MCF 10A (cell line): ENCODE measurements at regions not wholly inside any gene's neighbourhood (a gene's known extent, or its start where the extent isn't known, plus 50 kb on each side); places are given as distances from the start of the nearest gene placed in this dataset.

Experiments
- BruUV-seq: library from RNA; stranded (reverse); fragments of 400-500 nt; replicated peaks from 2 replicates; lab custom pipeline; 2021; lab: Mats Ljungman, UMichigan
- CTCF ChIA-PET: fragments of 300-600 bp; sonication (Branson Sonifier 250); formaldehyde crosslinking; extraction: SDS; loops from one replicate; lab custom pipeline; 2021; ENCODE audit warnings: antibody characterized with exemption, inconsistent platforms; lab: Yijun Ruan, JAX
- POLR2A ChIA-PET: fragments of 300-600, 350-650 bp; sonication (Branson Sonifier 250); formaldehyde crosslinking; extraction: SDS; loops from one replicate; lab custom pipeline; 2020; ENCODE audit warnings: antibody characterized with exemption, inconsistent platforms; lab: Yijun Ruan, JAX
- DNase-seq: peaks from one replicate; pipeline ENCODE4 v3.0.0-alpha.2; 2018; ENCODE audit not compliant: unreplicated experiment
- H3K27ac Mint-ChIP-seq: one replicate; pipeline ENCODE4 v1.8.0; 2022; ENCODE audit warnings: mild to moderate bottlenecking, low read depth, mixed read lengths; ENCODE audit not compliant: unreplicated experiment
- H3K27me3 Mint-ChIP-seq: one replicate; pipeline ENCODE4 v1.8.0; 2022; ENCODE audit warnings: mixed read lengths; ENCODE audit not compliant: insufficient read depth, unreplicated experiment
- H3K36me3 Mint-ChIP-seq: one replicate; pipeline ENCODE4 v1.8.0; 2022; ENCODE audit warnings: mild to moderate bottlenecking, moderate library complexity, mixed read lengths; ENCODE audit not compliant: insufficient read depth, unreplicated experiment
- H3K4me1 Mint-ChIP-seq: one replicate; pipeline ENCODE4 v1.8.0; 2022; ENCODE audit warnings: mixed read lengths; ENCODE audit not compliant: insufficient read depth, unreplicated experiment
- H3K4me3 Mint-ChIP-seq: one replicate; pipeline ENCODE4 v1.8.0; 2022; ENCODE audit warnings: mild to moderate bottlenecking, moderate library complexity, mixed read lengths; ENCODE audit not compliant: unreplicated experiment
- H3K9me3 Mint-ChIP-seq: one replicate; pipeline ENCODE4 v1.8.0; 2022; ENCODE audit warnings: mixed read lengths; ENCODE audit not compliant: unreplicated experiment
- intact Hi-C: fragments of 100-400 bp; cut with micrococcal nuclease; formaldehyde crosslinking; loops from 2 replicates; pipeline ENCODE4 v1.14.1; 2022
- TF ChIP-seq, protein P1 (sequence below): fragments of 200-600 bp; IDR thresholded peaks from one replicate; pipeline ENCODE4 v1.8.0; 2022; ENCODE audit warnings: antibody characterized with exemption, mild to moderate bottlenecking; ENCODE audit not compliant: unreplicated experiment

DNA sequence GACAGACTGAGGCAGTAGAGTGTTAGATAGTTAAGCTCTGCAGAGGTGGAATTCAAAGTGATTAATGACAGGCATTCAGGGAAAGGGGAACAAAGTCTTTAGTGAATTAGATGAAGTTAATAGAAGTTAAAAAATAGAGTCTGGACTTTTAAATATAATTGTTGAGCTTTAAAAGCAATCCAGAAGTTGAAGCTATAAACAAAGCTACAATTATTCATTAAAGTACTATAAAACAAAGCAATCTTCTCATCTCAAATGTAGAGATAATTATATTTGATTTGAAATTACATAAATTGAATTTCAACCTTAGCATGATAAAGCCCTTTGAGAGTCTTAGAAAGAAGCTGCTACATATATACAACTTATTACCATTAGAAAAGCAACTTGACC is 710.6 kb downstream of the MRPL39 start:
- no peaks in the 10 kb centered on the region for H3K27me3 Mint-ChIP-seq
- H3K9me3 Mint-ChIP-seq = no peaks in the 10 kb centered on the region
- no peak overlapping the region for H3K27ac Mint-ChIP-seq
- intact Hi-C loops = loop anchor here (1.0 kb wide), 3 partner anchors 143 to 490 kb away; no protein-coding TSS in a partner anchor
- POLR2A ChIA-PET = interaction anchor here (0.6 kb wide), 1 partner anchor 200 kb away, joined by 4 read pairs; no protein-coding TSS in a partner anchor
- H3K4me1 Mint-ChIP-seq = peaks cover 7% of the 10 kb centered on the region
- DNase-seq = no peak
- no TSS peak for BruUV-seq
- H3K4me3 Mint-ChIP-seq = no peak overlapping the region
- TF ChIP-seq, protein P1, sequence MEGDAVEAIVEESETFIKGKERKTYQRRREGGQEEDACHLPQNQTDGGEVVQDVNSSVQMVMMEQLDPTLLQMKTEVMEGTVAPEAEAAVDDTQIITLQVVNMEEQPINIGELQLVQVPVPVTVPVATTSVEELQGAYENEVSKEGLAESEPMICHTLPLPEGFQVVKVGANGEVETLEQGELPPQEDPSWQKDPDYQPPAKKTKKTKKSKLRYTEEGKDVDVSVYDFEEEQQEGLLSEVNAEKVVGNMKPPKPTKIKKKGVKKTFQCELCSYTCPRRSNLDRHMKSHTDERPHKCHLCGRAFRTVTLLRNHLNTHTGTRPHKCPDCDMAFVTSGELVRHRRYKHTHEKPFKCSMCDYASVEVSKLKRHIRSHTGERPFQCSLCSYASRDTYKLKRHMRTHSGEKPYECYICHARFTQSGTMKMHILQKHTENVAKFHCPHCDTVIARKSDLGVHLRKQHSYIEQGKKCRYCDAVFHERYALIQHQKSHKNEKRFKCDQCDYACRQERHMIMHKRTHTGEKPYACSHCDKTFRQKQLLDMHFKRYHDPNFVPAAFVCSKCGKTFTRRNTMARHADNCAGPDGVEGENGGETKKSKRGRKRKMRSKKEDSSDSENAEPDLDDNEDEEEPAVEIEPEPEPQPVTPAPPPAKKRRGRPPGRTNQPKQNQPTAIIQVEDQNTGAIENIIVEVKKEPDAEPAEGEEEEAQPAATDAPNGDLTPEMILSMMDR = no peak
- no peaks in the 10 kb centered on the region for H3K36me3 Mint-ChIP-seq
- CTCF ChIA-PET = interaction anchor here (0.7 to 4.7 kb wide), 7 partner anchors 9 to 516 kb away, joined by 3 to 64 read pairs (median 5); no protein-coding TSS in a partner anchor

- peak; percentile 69 for DNase-seq
- H3K27ac Mint-ChIP-seq = no peak overlapping the region
- no peaks in the 10 kb centered on the region for H3K27me3 Mint-ChIP-seq
- H3K9me3 Mint-ChIP-seq = no peaks in the 10 kb centered on the region
- CTCF ChIA-PET = interaction anchor here (0.7 to 4.7 kb wide), 10 partner anchors 9 to 517 kb away, joined by 3 to 64 read pairs (median 3); no protein-coding TSS in a partner anchor
- TF ChIP-seq, protein P1 = peak; percentile 45
- no TSS peak for BruUV-seq
- peaks cover 7% of the 10 kb centered on the region for H3K4me1 Mint-ChIP-seq
- no peak overlapping the region for H3K4me3 Mint-ChIP-seq
- POLR2A ChIA-PET = interaction anchor here (0.5 to 1.4 kb wide), 3 partner anchors 14 to 146 kb away, joined by 3 to 4 read pairs (median 3); no protein-coding TSS in a partner anchor
- intact Hi-C loops = loop anchor here (1.0 kb wide), 3 partner anchors 143 to 490 kb away; no protein-coding TSS in a partner anchor
- H3K36me3 Mint-ChIP-seq = no peaks in the 10 kb centered on the region
These were observed 711.2 kb downstream of the MRPL39 start for GRCh38 chr21:24895885-24896734.

GRCh38 chr21:24894324-24894723 is 713.0 kb downstream of the MRPL39 start:
- no peaks in the 10 kb centered on the region for H3K9me3 Mint-ChIP-seq
- no peak for DNase-seq
- ChIA-PET CTCF (interaction anchor here (0.6 to 4.7 kb wide), 5 partner anchors 10 to 1857 kb away, joined by 3 to 64 read pairs (median 4); no protein-coding TSS in a partner anchor), POLR2A (interaction anchor here (1.4 kb wide), 1 partner anchor 12 kb away, joined by 4 read pairs; no protein-coding TSS in a partner anchor)
- BruUV-seq = no TSS peak
- intact Hi-C loops = no loop called here
- no peaks in the 10 kb centered on the region for H3K36me3 Mint-ChIP-seq
- TF ChIP-seq, protein P1 = no peak
- H3K4me1 Mint-ChIP-seq = peaks cover 7% of the 10 kb centered on the region
- no peak overlapping the region for H3K27ac Mint-ChIP-seq
- no peak overlapping the region for H3K4me3 Mint-ChIP-seq
- H3K27me3 Mint-ChIP-seq = no peaks in the 10 kb centered on the region

- no peak overlapping the region for H3K27ac Mint-ChIP-seq
- no peaks in the 10 kb centered on the region for H3K36me3 Mint-ChIP-seq
- TF ChIP-seq, protein P1 = no peak
- no peak for DNase-seq
- BruUV-seq = no TSS peak
- no peaks in the 10 kb centered on the region for H3K4me1 Mint-ChIP-seq
- intact Hi-C loops = no loop called here
- peaks cover 3% of the 10 kb centered on the region for H3K9me3 Mint-ChIP-seq
- no peak overlapping the region for H3K4me3 Mint-ChIP-seq
- ChIA-PET POLR2A (interaction anchor here (0.8 kb wide), 1 partner anchor 584 kb away, joined by 3 read pairs; no protein-coding TSS in a partner anchor), CTCF (no interaction called here)
- H3K27me3 Mint-ChIP-seq = no peaks in the 10 kb centered on the region
These were observed 717.3 kb downstream of the MRPL39 start for GRCh38 chr21:24890021-24890420.
